ENCODE measurements at regions not wholly inside any gene's neighbourhood (a gene's known extent, or its start where the extent isn't known, plus 50 kb on each side); places are given as distances from the start of the nearest gene placed in this dataset.

DNA sequence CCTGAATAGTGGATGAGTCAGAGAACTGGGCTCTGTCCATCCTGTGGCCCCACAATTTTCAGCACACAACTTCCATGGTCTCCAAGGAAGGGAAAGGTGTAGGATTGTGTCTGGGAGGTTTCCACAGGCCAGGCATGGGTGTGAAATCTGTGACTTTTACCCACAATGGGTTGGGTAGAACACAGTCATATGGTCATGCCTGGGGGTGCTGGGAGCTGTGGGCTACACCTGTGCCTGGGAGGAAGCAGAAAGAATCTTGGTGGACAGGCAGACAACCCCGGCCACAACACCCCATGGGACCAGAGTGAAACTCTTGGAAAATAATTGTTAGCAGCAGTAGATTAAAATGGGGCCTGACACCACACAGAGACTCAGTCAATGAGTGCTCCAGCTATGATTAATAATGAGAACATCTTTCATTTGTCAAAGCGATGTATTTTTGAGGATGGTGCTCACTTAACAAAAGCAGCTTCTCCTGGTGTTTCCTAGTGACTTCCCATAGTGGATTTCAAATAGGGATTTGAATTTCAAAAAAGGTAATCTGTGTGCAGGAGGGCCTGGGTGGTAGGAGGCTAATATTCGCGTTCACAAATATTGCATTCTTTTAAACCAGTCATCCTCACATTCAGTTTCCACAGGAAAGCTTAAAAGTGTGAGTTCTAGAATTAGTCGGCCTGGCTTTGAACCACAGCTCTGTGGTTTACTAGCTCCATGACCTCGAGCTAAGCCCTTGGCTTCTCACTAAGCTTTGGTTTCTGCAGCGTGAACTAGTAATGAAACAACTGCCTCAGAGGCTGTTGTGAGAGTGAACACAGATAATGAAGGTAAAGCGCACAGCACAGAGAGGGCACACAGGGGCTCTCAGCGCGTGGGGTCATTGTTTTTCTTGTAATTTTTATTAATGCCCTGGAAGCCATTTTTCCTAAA lies 89.3 kb upstream of the UQCRFS1 start:
- no peak for DNase-seq (ENCODE audit: low read depth in 1 of 2, low spot score in 1 of 2)
- Histone ChIP-seq H3K27ac (replicated peaks) (no peak overlapping the region), H3K4me3 (replicated peaks; ENCODE audit: insufficient read depth, low read length) (no peak overlapping the region), H3K27me3 (ENCODE audit: insufficient read depth, poor library complexity, severe bottlenecking) (no peaks in the 10 kb centered on the region)
- TF ChIP-seq, protein P1, sequence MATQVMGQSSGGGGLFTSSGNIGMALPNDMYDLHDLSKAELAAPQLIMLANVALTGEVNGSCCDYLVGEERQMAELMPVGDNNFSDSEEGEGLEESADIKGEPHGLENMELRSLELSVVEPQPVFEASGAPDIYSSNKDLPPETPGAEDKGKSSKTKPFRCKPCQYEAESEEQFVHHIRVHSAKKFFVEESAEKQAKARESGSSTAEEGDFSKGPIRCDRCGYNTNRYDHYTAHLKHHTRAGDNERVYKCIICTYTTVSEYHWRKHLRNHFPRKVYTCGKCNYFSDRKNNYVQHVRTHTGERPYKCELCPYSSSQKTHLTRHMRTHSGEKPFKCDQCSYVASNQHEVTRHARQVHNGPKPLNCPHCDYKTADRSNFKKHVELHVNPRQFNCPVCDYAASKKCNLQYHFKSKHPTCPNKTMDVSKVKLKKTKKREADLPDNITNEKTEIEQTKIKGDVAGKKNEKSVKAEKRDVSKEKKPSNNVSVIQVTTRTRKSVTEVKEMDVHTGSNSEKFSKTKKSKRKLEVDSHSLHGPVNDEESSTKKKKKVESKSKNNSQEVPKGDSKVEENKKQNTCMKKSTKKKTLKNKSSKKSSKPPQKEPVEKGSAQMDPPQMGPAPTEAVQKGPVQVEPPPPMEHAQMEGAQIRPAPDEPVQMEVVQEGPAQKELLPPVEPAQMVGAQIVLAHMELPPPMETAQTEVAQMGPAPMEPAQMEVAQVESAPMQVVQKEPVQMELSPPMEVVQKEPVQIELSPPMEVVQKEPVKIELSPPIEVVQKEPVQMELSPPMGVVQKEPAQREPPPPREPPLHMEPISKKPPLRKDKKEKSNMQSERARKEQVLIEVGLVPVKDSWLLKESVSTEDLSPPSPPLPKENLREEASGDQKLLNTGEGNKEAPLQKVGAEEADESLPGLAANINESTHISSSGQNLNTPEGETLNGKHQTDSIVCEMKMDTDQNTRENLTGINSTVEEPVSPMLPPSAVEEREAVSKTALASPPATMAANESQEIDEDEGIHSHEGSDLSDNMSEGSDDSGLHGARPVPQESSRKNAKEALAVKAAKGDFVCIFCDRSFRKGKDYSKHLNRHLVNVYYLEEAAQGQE (IDR thresholded peaks at IDR 0.05; ENCODE audit: insufficient replicate concordance, low read depth), result no peak
- TF ChIP-seq POLR2AphosphoS5 (IDR thresholded peaks at IDR 0.05; ENCODE audit: low read depth) (no peak), CTCF (IDR thresholded peaks at IDR 0.05; ENCODE audit: insufficient read depth, low read length) (no peak), GABPA (IDR thresholded peaks at IDR 0.05; ENCODE audit: low read depth) (no peak), SPI1 (IDR thresholded peaks at IDR 0.05; ENCODE audit: borderline replicate concordance, low read depth) (no peak)

- no peak for TF ChIP-seq GABPA (IDR thresholded peaks at IDR 0.05; ENCODE audit: low read depth)
- TF ChIP-seq CTCF (IDR thresholded peaks at IDR 0.05; ENCODE audit: insufficient read depth, low read length), result no peak
- TF ChIP-seq, protein P1 (IDR thresholded peaks at IDR 0.05; ENCODE audit: insufficient replicate concordance, low read depth), result no peak
- no peak for TF ChIP-seq POLR2AphosphoS5 (IDR thresholded peaks at IDR 0.05; ENCODE audit: low read depth)
- TF ChIP-seq SPI1 (IDR thresholded peaks at IDR 0.05; ENCODE audit: borderline replicate concordance, low read depth), result no peak
- H3K4me3 ChIP-seq (replicated peaks; ENCODE audit: insufficient read depth, low read length), result no peak overlapping the region
- H3K27ac ChIP-seq (replicated peaks), result no peak overlapping the region
- DNase-seq (ENCODE audit: low read depth in 1 of 2, low spot score in 1 of 2), result no peak
- no peaks in the 10 kb centered on the region for H3K27me3 ChIP-seq (ENCODE audit: insufficient read depth, poor library complexity, severe bottlenecking)
These were observed 90.2 kb upstream of the UQCRFS1 start for GRCh38 chr19:29303069-29303718.

DNA sequence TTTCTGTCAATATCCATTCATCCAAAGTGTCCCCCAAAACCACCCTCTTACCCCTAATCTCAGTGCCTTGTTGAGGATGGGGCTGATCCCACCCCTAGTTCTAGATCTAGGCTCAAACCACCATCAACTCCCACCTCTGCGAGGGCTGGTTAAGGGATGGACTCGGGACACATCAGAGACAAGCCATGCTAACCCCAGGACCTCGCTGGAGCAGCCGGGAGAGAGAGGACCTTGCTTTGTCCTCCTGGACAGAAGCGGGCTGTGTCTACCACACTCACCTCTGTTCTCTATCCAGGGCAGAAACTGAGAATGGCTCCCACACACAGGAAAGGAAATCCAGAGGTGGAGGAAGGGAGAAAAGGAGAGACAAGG lies 90.8 kb upstream of the UQCRFS1 start:
- no peak overlapping the region for H3K27ac ChIP-seq (replicated peaks)
- no peaks in the 10 kb centered on the region for H3K27me3 ChIP-seq (ENCODE audit: insufficient read depth, poor library complexity, severe bottlenecking)
- TF ChIP-seq GABPA (IDR thresholded peaks at IDR 0.05; ENCODE audit: low read depth) (no peak), POLR2AphosphoS5 (IDR thresholded peaks at IDR 0.05; ENCODE audit: low read depth) (no peak), CTCF (IDR thresholded peaks at IDR 0.05; ENCODE audit: insufficient read depth, low read length) (no peak), SPI1 (IDR thresholded peaks at IDR 0.05; ENCODE audit: borderline replicate concordance, low read depth) (no peak)
- TF ChIP-seq, protein P1 (IDR thresholded peaks at IDR 0.05; ENCODE audit: insufficient replicate concordance, low read depth), result no peak
- DNase-seq (ENCODE audit: low read depth in 1 of 2, low spot score in 1 of 2), result no peak
- H3K4me3 ChIP-seq (replicated peaks; ENCODE audit: insufficient read depth, low read length), result no peak overlapping the region

Measured in HL-60 (cell line).